Stimulated activated naive CD8-positive, alpha-beta T cell treated with anti-CD3 and anti-CD28 coated beads, Interleukin-15, amount 100 ng/mL, for 72 hours (primary cell): ENCODE measurements at regions not wholly inside any gene's neighbourhood (a gene's known extent, or its start where the extent isn't known, plus 50 kb on each side); places are given as distances from the start of the nearest gene placed in this dataset.

Experiments used
- ATAC-seq: fragments of 150-1000 bp; cut with Tn5 transposase; 2 replicates; pipeline ENCODE4 v1.10.0; 2021; ENCODE audit warnings: mild to moderate bottlenecking, moderate library complexity
- DNase-seq, 2 donors: peaks; one replicate each; pipeline ENCODE4 v3.0.0; 2021 to 2022
- H3K27ac Mint-ChIP-seq, 2 donors: one replicate each; pipeline ENCODE4 v1.8.0; 2022; ENCODE audit warnings: mild to moderate bottlenecking in 2 of 2, mixed read lengths in 2 of 2, moderate library complexity in 2 of 2
- H3K27me3 Mint-ChIP-seq: one replicate; pipeline ENCODE4 v1.8.0; 2022; ENCODE audit warnings: mixed read lengths
- H3K4me1 Mint-ChIP-seq: one replicate; pipeline ENCODE4 v1.8.0; 2022; ENCODE audit warnings: mild to moderate bottlenecking, mixed read lengths
- H3K4me3 Mint-ChIP-seq, 2 donors: one replicate each; pipeline ENCODE4 v1.8.0; 2022; ENCODE audit warnings: mild to moderate bottlenecking in 2 of 2, mixed read lengths in 2 of 2, moderate library complexity in 1 of 2
- H3K9me3 Mint-ChIP-seq, 2 donors: one replicate each; pipeline ENCODE4 v1.8.0; 2022; ENCODE audit warnings: mixed read lengths in 2 of 2

GRCh38 chr13:110773480-110773879 is 60.0 kb downstream of the ING1 start:
- Mint-ChIP-seq H3K4me3 (no peak overlapping the region), H3K4me1 (peaks cover 10% of the 10 kb centered on the region), H3K27me3 (peaks cover 26% of the 10 kb centered on the region), H3K9me3 (no peaks in the 10 kb centered on the region), H3K27ac (no peak overlapping the region)
- ATAC-seq (no peak), DNase-seq (no peak)

- ATAC-seq (no peak), DNase-seq (no peak)
- H3K9me3 Mint-ChIP-seq: no peaks in the 10 kb centered on the region
- peaks cover 26% of the 10 kb centered on the region for H3K27me3 Mint-ChIP-seq
- no peak overlapping the region for H3K4me3 Mint-ChIP-seq
- peaks cover 10% of the 10 kb centered on the region for H3K4me1 Mint-ChIP-seq
- H3K27ac Mint-ChIP-seq: no peak overlapping the region
Measured at GRCh38 chr13:110774051-110774450, 60.6 kb downstream of the ING1 start.

GRCh38 chr13:110774490-110774889 is 61.0 kb downstream of the ING1 start:
- DNase-seq (no peak), ATAC-seq (no peak)
- Mint-ChIP-seq H3K27ac (no peak overlapping the region), H3K4me3 (no peak overlapping the region), H3K4me1 (peaks cover 10% of the 10 kb centered on the region), H3K9me3 (no peaks in the 10 kb centered on the region), H3K27me3 (peaks cover 26% of the 10 kb centered on the region)

- H3K4me1 Mint-ChIP-seq: peaks cover 10% of the 10 kb centered on the region
- DNase-seq (no peak), ATAC-seq (no peak)
- no peak overlapping the region for H3K4me3 Mint-ChIP-seq
- no peak overlapping the region for H3K27ac Mint-ChIP-seq
- H3K9me3 Mint-ChIP-seq: peaks cover 0 to 4% of the 10 kb centered on the region in 2 donors
- H3K27me3 Mint-ChIP-seq: peaks cover 26% of the 10 kb centered on the region
Measured at GRCh38 chr13:110775576-110775975, 62.1 kb downstream of the ING1 start.

GRCh38 chr13:110777251-110777820 is 63.8 kb downstream of the ING1 start:
- Mint-ChIP-seq H3K4me3 (no peak overlapping the region), H3K4me1 (peaks cover 10% of the 10 kb centered on the region), H3K9me3 (peaks cover 3 to 8% of the 10 kb centered on the region in 2 donors), H3K27ac (no peak overlapping the region), H3K27me3 (peaks cover 26% of the 10 kb centered on the region)
- no peak for DNase-seq
- no peak for ATAC-seq

GRCh38 chr13:110779022-110779421 is 65.5 kb downstream of the ING1 start:
- peaks cover 15 to 20% of the 10 kb centered on the region in 2 donors for H3K9me3 Mint-ChIP-seq
- H3K4me1 Mint-ChIP-seq: peaks cover 10% of the 10 kb centered on the region
- ATAC-seq (no peak), DNase-seq (no peak)
- H3K4me3 Mint-ChIP-seq: no peak overlapping the region
- no peak overlapping the region for H3K27ac Mint-ChIP-seq
- H3K27me3 Mint-ChIP-seq: peaks cover 20% of the 10 kb centered on the region

- no peak overlapping the region for H3K27ac Mint-ChIP-seq
- peaks cover 17% of the 10 kb centered on the region for H3K27me3 Mint-ChIP-seq
- DNase-seq (no peak), ATAC-seq (no peak)
- H3K4me1 Mint-ChIP-seq: peaks cover 10% of the 10 kb centered on the region
- peaks cover 15 to 20% of the 10 kb centered on the region in 2 donors for H3K9me3 Mint-ChIP-seq
- H3K4me3 Mint-ChIP-seq: no peak overlapping the region
Measured at GRCh38 chr13:110780422-110780821, 66.9 kb downstream of the ING1 start.

- Mint-ChIP-seq H3K4me1 (no peaks in the 10 kb centered on the region), H3K9me3 (peaks cover 15 to 20% of the 10 kb centered on the region in 2 donors), H3K27me3 (peaks cover 9% of the 10 kb centered on the region), H3K27ac (no peak overlapping the region), H3K4me3 (no peak overlapping the region)
- no peak for ATAC-seq
- DNase-seq: no peak
Measured at GRCh38 chr13:110782185-110782584, 68.7 kb downstream of the ING1 start.

GRCh38 chr13:110784704-110785103 is 71.2 kb downstream of the ING1 start:
- H3K9me3 Mint-ChIP-seq: peaks cover 15 to 20% of the 10 kb centered on the region in 2 donors
- no peak overlapping the region for H3K4me3 Mint-ChIP-seq
- ATAC-seq: no peak
- no peak for DNase-seq
- H3K27me3 Mint-ChIP-seq: peaks cover 16% of the 10 kb centered on the region
- no peak overlapping the region for H3K27ac Mint-ChIP-seq
- H3K4me1 Mint-ChIP-seq: no peaks in the 10 kb centered on the region

GRCh38 chr13:110788778-110789177 is 75.3 kb downstream of the ING1 start:
- DNase-seq: no peak
- no peak overlapping the region for H3K4me3 Mint-ChIP-seq
- peaks cover 15 to 34% of the 10 kb centered on the region in 2 donors for H3K9me3 Mint-ChIP-seq
- H3K27me3 Mint-ChIP-seq: peaks cover 23% of the 10 kb centered on the region
- no peaks in the 10 kb centered on the region for H3K4me1 Mint-ChIP-seq
- H3K27ac Mint-ChIP-seq: no peak overlapping the region
- ATAC-seq: no peak

- Mint-ChIP-seq H3K9me3 (peaks cover 15 to 34% of the 10 kb centered on the region in 2 donors), H3K27ac (no peak overlapping the region), H3K27me3 (peaks cover 23% of the 10 kb centered on the region), H3K4me1 (no peaks in the 10 kb centered on the region), H3K4me3 (no peak overlapping the region)
- DNase-seq (no peak), ATAC-seq (no peak)
Measured at GRCh38 chr13:110789871-110790270, 76.4 kb downstream of the ING1 start.

- Mint-ChIP-seq H3K4me1 (no peaks in the 10 kb centered on the region), H3K4me3 (no peak overlapping the region), H3K9me3 (peaks cover 15 to 34% of the 10 kb centered on the region in 2 donors), H3K27me3 (peaks cover 21% of the 10 kb centered on the region), H3K27ac (no peak overlapping the region)
- ATAC-seq (no peak), DNase-seq (no peak)
Measured at GRCh38 chr13:110790371-110790770, 76.9 kb downstream of the ING1 start.

- peaks cover 1% of the 10 kb centered on the region for H3K4me1 Mint-ChIP-seq
- DNase-seq: no peak
- H3K27ac Mint-ChIP-seq: no peak overlapping the region
- H3K27me3 Mint-ChIP-seq: peaks cover 33% of the 10 kb centered on the region
- no peak for ATAC-seq
- H3K4me3 Mint-ChIP-seq: no peak overlapping the region
- peaks cover 15 to 34% of the 10 kb centered on the region in 2 donors for H3K9me3 Mint-ChIP-seq
Measured at GRCh38 chr13:110794209-110794608, 80.7 kb downstream of the ING1 start.

GRCh38 chr13:110797230-110797877 is 83.9 kb downstream of the ING1 start:
- H3K4me3 Mint-ChIP-seq: no peak overlapping the region
- no peak overlapping the region for H3K27ac Mint-ChIP-seq
- peaks cover 12% of the 10 kb centered on the region for H3K4me1 Mint-ChIP-seq
- peaks cover 60% of the 10 kb centered on the region for H3K27me3 Mint-ChIP-seq
- DNase-seq (no peak), ATAC-seq (no peak)
- H3K9me3 Mint-ChIP-seq: peaks cover 3 to 11% of the 10 kb centered on the region in 2 donors

GRCh38 chr13:110798081-110798994 is 84.8 kb downstream of the ING1 start:
- Mint-ChIP-seq H3K4me1 (peaks cover 12% of the 10 kb centered on the region), H3K4me3 (peak overlapping the region in 1 of 2 donors; percentile 34), H3K27me3 (peaks cover 54% of the 10 kb centered on the region), H3K27ac (peak overlapping the region in 1 of 2 donors; percentile 49), H3K9me3 (peaks cover 0 to 1% of the 10 kb centered on the region in 2 donors)
- DNase-seq (no peak), ATAC-seq (no peak)
